MM.1S (cell line): ENCODE measurements at regions not wholly inside any gene's neighbourhood (a gene's known extent, or its start where the extent isn't known, plus 50 kb on each side); places are given as distances from the start of the nearest gene placed in this dataset.
"Not testable (repeated sequence)": the region's sequence is repeated elsewhere in the genome, so short reads cannot be mapped to it uniquely, and the experiment has no call there.

Experiments used
- DNase-seq: peaks from one replicate; pipeline ENCODE4 v3.0.0-alpha.2; 2015
- H2AFZ ChIP-seq: fragments of 300-600 bp; sonication (generic); 2 replicates; pipeline ENCODE4 v1.6.0; 2016; ENCODE audit warnings: antibody characterized with exemption, low read length
- H3F3A ChIP-seq: fragments of 300-600 bp; sonication (generic); 2 replicates; pipeline ENCODE4 v1.6.1; 2016; ENCODE audit warnings: mild to moderate bottlenecking, antibody characterized with exemption, low read length, moderate library complexity, mixed read lengths; ENCODE audit not compliant: insufficient read depth
- H3K27ac ChIP-seq: fragments of 300-600 bp; sonication (generic); 2 replicates; pipeline ENCODE4 v1.5.1; 2016; ENCODE audit warnings: mild to moderate bottlenecking, low read length
- H3K27me3 ChIP-seq: fragments of 300-600 bp; sonication (generic); replicated peaks from 2 replicates; pipeline ENCODE4 v1.6.0; 2016; ENCODE audit warnings: low read length; ENCODE audit not compliant: insufficient read depth
- H3K36me3 ChIP-seq: fragments of 300-600 bp; sonication (generic); replicated peaks from 2 replicates; pipeline ENCODE4 v1.6.1; 2016; ENCODE audit warnings: mild to moderate bottlenecking, low read length, mixed read lengths; ENCODE audit not compliant: insufficient read depth
- H3K4me1 ChIP-seq: fragments of 300-600 bp; sonication (generic); 2 replicates; pipeline ENCODE4 v1.6.1; 2016; ENCODE audit warnings: low read length, mixed read lengths
- H3K4me2 ChIP-seq: fragments of 300-600 bp; sonication (generic); 2 replicates; pipeline ENCODE4 v1.6.0; 2016; ENCODE audit warnings: low read depth, low read length
- H3K4me3 ChIP-seq: fragments of 300-600 bp; sonication (generic); 2 replicates; pipeline ENCODE4 v1.5.1; 2016; ENCODE audit warnings: low read length, mixed read lengths
- H3K79me2 ChIP-seq: fragments of 300-600 bp; sonication (generic); 2 replicates; pipeline ENCODE4 v1.6.1; 2016; ENCODE audit warnings: mixed run types, low read length, mixed read lengths
- H3K9ac ChIP-seq: fragments of 300-600 bp; sonication (generic); 2 replicates; pipeline ENCODE4 v1.6.1; 2016; ENCODE audit warnings: low read length, mixed read lengths
- H3K9me2 ChIP-seq: fragments of 300-600 bp; sonication (generic); replicated peaks from 2 replicates; pipeline ENCODE4 v1.6.1; 2016; ENCODE audit warnings: mild to moderate bottlenecking, low read length, mixed read lengths; ENCODE audit not compliant: insufficient read depth
- H3K9me3 ChIP-seq: fragments of 300-600 bp; sonication (generic); replicated peaks from 2 replicates; pipeline ENCODE4 v1.6.1; 2016; ENCODE audit warnings: mild to moderate bottlenecking, low read length, mixed read lengths; ENCODE audit not compliant: insufficient read depth
- H4K20me1 ChIP-seq: fragments of 300-600 bp; sonication (generic); 2 replicates; pipeline ENCODE4 v1.6.1; 2016; ENCODE audit warnings: mild to moderate bottlenecking, low read length, moderate library complexity, mixed read lengths; ENCODE audit not compliant: insufficient read depth
- CTCF ChIP-seq: fragments of 300-600 bp; sonication (generic); IDR thresholded peaks from 2 replicates; pipeline ENCODE4 v1.5.1; 2016; ENCODE audit warnings: antibody characterized with exemption, low read length, mixed read lengths
- EZH2 ChIP-seq: fragments of 300-600 bp; sonication (generic); optimal IDR thresholded peaks from 2 replicates; pipeline ENCODE3; 2017; ENCODE audit warnings: low read depth, mild to moderate bottlenecking, antibody characterized with exemption, low read length, mixed read lengths
- EZH2phosphoT487 ChIP-seq: fragments of 300-600 bp; sonication (generic); IDR thresholded peaks from 2 replicates; pipeline ENCODE4 v1.6.1; 2018; ENCODE audit warnings: antibody characterized with exemption, low read length

DNA sequence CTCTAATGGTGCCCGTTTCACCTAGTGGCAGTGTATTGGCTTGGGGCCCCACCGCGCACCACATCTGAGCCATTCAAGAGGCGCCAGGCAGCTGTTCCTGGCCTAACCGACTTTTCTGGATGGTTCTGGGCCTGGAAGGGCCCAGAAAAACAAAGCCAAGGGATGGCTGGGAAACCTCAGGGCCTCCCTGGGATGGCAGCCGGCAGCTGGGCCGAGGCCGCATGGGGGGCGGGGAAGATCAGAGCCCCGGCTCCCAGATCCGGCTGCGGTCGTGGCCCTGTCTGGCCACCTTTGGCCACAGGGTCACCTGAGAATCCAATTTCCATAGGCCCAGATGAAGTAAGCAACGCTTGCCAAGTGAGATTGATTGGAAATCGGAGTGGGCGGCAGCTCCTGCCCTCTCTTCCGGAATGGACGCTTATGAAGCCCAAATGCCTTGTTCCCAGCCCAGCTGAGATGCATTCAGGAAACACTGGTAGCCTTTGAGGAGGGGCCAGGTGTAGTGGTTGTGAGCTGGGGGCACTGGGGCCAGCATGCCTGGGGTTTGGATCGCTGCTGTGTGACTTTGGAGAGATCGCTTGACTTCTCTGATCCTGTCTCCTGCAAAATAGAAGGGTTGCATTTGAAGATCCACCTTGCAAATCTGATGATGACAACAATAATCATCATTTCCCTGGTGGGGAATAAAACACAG is 163.8 kb upstream of the GSE1 start:
- no peak for DNase-seq
- Histone ChIP-seq H3K9ac (no peak overlapping the region), H3K9me3 (no peaks in the 10 kb centered on the region), H3K4me1 (peaks cover 20% of the 10 kb centered on the region), H3K4me2 (peak overlapping the region; percentile 45; the same call in 1 of the 2 replicates), H3F3A (peaks cover 18% of the 10 kb centered on the region), H3K27ac (peak overlapping the region; percentile 59; the same call in 1 of the 2 replicates), H3K79me2 (no peaks in the 10 kb centered on the region), H2AFZ (no peak overlapping the region), H3K9me2 (no peaks in the 10 kb centered on the region), H3K27me3 (no peaks in the 10 kb centered on the region; the same call in 1 of the 2 replicates), H3K36me3 (no peaks in the 10 kb centered on the region), H3K4me3 (no peak overlapping the region), H4K20me1 (no peaks in the 10 kb centered on the region)
- TF ChIP-seq EZH2phosphoT487, result no peak
- no peak for TF ChIP-seq EZH2
- no peak for TF ChIP-seq CTCF

DNA sequence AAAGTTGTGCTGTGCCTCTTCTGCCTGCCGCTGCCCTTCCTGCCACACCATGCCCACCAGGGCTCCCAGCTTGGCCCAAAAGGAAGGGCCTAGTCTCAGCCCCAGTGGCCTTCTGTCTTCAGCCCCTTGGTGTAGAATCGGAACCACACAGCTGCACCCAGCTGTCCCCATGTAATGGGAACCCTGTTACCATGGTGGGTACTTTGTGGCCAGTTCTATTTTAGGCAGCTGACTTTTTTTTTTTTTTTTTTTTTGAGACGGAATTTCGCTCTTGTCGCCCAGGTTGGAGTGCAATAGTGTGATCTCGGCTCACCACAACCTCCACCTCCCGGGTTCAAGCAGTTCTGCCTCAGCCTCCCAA is 163.3 kb upstream of the GSE1 start:
- H3F3A ChIP-seq, result peaks cover 18% of the 10 kb centered on the region
- peaks cover 20% of the 10 kb centered on the region for H3K4me1 ChIP-seq
- no peaks in the 10 kb centered on the region for H3K9me3 ChIP-seq
- H3K27ac ChIP-seq, result no peak overlapping the region
- H2AFZ ChIP-seq, result no peak overlapping the region
- H3K36me3 ChIP-seq, result no peaks in the 10 kb centered on the region
- no peaks in the 10 kb centered on the region for H3K9me2 ChIP-seq
- TF ChIP-seq EZH2phosphoT487 (no peak), CTCF (no peak), EZH2 (no peak)
- H3K27me3 ChIP-seq, result peaks cover 3% of the 10 kb centered on the region; the same call in 1 of the 2 replicates
- DNase-seq, result no peak
- no peak overlapping the region for H3K4me2 ChIP-seq
- H4K20me1 ChIP-seq, result no peaks in the 10 kb centered on the region
- no peaks in the 10 kb centered on the region for H3K79me2 ChIP-seq
- H3K9ac ChIP-seq, result no peak overlapping the region
- H3K4me3 ChIP-seq, result no peak overlapping the region

DNA sequence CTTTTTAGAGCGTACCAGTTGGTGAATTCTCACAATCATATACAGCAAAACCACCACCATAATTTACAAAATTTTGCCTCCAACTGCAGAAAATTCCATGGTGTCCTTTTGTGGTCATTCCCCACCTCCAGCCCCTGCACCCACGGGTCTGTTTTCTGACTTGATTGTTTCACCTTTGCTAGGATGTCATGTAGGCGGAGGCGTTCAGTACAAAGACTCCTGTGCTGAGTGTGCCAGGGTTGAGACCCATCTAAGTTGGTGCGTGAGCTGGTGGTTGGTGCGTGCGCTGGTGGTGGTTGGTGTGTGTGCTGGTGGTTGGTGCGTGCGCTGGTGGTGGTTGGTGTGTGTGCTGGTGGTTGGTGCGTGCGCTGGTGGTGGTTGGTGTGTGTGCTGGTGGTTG is 162.0 kb upstream of the GSE1 start:
- H3K9ac ChIP-seq, H3K4me2 ChIP-seq, H2AFZ ChIP-seq, H3K36me3 ChIP-seq, H3K9me3 ChIP-seq, H3K9me2 ChIP-seq, H4K20me1 ChIP-seq, DNase-seq, H3K27ac ChIP-seq, H3K4me3 ChIP-seq, H3K79me2 ChIP-seq: not testable (repeated sequence)
- H3K27me3 ChIP-seq, result peaks cover 15% of the 10 kb centered on the region
- peaks cover 18% of the 10 kb centered on the region for H3F3A ChIP-seq
- H3K4me1 ChIP-seq, result peaks cover 20% of the 10 kb centered on the region

- Histone ChIP-seq H3K27ac (no peak overlapping the region), H3K4me1 (peaks cover 20% of the 10 kb centered on the region), H2AFZ (no peak overlapping the region), H4K20me1 (no peaks in the 10 kb centered on the region), H3K4me2 (no peak overlapping the region), H3K79me2 (no peaks in the 10 kb centered on the region), H3K9ac (no peak overlapping the region), H3K9me2 (no peaks in the 10 kb centered on the region), H3K27me3 (peaks cover 17% of the 10 kb centered on the region), H3K36me3 (no peaks in the 10 kb centered on the region), H3K4me3 (no peak overlapping the region), H3K9me3 (no peaks in the 10 kb centered on the region), H3F3A (peaks cover 18% of the 10 kb centered on the region)
- no peak for TF ChIP-seq EZH2
- no peak for TF ChIP-seq CTCF
- no peak for TF ChIP-seq EZH2phosphoT487
- DNase-seq, result no peak
These were observed 161.3 kb upstream of the GSE1 start for GRCh38 chr16:85451641-85452363.
